HG03575 (cell line): ENCODE measurements at regions not wholly inside any gene's neighbourhood (a gene's known extent, or its start where the extent isn't known, plus 50 kb on each side); places are given as distances from the start of the nearest gene placed in this dataset.

ENCODE experiments used
- ATAC-seq: cut with Tn5 transposase; IDR thresholded peaks from one replicate; pipeline ENCODE4 v1.9.1; 2021; ENCODE audit not compliant: unreplicated experiment, insufficient number of reproducible peaks, low FRiP score; ENCODE audit errors: extremely low read depth

DNA sequence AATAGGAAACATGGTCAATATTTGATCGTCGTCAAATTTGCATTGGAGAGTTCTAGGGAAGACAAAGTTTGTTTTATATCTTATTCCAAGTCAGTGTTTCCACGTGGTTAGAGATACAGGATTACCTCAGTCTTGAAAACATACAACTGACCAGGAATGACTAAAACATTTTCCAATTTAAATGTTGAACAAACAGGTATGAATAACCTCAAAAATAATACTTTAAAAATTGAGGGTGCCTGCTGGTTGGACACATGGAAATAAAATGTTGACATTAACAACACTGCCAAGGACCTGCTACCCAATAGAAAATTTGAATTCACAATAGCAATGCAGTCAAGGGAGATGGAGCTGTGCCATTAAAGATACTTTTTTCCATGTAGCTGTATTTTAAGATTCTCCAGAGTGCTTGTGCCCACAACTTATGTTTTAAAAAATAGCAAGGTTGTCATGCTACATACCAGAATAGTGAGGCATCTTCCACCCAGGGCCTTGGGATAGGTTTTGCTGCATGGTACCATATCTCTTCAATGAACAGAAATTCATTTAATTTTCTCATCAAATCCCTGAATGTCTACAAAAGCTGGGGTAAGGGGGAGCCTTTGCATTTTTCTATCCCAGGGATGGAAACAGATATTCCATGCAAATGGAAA lies 260.8 kb downstream of the EFNB2 start:
- no peak for ATAC-seq

DNA sequence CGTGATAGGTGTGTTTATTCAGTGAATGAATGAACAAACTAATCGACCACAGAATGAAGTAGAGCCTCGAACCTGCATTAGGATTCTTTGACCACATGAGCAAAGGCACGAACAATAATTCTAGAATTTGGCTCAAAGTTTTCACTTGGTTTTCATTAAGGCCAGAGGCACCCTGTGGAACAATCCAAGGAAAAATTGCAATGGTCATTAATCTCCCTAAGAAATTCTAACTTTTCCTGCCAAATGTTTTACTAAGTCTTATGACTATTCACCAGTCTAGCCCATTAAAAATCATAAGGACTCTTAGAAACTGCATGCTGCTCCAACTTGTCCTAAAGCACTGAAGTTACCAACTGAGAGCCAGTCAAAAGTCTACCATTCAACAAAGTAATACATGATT lies 271.7 kb downstream of the EFNB2 start:
- ATAC-seq: no peak

DNA sequence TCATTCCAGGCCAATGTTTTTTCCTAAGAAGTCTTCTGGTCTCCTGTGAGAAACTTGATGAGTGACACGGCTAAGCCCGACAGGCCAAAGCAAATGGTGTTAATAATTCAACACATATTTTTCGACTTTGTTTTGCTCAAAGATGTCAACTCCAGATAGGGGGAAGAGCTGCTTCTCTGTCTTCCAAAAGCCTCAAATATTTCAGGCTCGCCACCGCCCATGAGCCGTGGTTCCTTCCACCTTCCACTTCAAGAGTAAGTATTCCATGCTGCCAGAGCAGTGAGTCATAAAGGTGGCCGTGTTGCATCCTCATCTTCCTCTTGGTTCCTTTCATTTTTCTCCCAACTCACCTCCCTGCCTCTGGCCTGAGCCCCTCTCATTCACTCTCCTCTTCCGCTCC lies 272.6 kb downstream of the EFNB2 start:
- ATAC-seq: no peak

DNA sequence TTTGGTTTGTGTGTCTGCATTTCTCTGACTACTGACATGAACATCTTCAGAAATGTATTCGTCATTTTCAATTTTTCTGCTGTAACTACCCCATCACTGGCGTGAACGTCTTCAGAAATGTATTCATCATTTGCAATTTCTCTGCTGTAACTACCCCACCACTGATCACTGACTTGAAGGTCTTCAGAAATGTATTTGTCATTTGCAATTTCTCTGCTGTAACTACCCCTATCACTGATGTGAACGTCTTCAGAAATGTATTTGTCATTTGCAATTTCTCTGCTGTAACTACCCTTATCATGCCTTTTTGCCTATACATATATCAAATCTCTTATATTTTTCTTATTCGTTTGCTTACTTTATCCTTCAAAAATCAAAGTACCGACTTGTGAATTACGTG lies 274.0 kb downstream of the EFNB2 start:
- no peak for ATAC-seq

DNA sequence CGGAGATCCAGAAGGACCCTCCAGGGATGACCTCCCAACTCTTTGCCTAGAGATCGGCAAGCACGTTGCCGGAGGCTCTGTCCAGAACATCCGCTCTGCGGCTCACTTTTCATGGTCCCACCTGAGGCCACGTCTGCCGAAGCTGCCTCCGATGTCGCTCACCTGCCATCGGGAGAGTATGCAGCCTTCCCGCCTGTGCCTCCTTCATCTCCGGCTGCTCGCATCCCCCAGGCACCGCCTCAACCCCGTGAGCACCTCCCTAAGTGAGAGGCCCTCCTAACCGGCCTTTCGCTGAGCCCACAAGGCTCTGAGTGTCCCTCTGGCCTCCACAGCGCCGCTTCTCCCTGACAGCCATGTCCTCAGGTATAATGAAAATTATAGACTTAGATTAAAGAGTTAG lies 275.1 kb downstream of the EFNB2 start:
- ATAC-seq: no peak

DNA sequence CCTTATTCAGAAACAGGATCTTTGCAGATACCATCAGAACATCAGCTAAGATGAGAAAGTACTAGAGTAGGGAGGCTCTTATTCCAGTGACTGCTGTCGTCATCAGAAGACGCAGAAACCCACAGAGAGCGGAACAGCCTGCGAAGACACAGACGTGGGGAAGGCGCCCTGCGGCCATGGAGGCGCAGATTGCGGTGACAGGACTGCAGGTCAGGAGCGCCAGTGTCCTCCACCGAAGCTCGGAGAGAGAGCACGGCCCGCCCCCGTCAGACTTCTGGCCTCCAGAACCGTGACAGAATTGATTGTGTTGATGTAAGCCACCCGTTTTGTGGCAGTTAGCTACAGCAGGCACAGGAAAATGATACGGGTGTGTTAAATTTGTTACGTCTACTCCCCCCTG lies 275.5 kb downstream of the EFNB2 start:
- no peak for ATAC-seq

DNA sequence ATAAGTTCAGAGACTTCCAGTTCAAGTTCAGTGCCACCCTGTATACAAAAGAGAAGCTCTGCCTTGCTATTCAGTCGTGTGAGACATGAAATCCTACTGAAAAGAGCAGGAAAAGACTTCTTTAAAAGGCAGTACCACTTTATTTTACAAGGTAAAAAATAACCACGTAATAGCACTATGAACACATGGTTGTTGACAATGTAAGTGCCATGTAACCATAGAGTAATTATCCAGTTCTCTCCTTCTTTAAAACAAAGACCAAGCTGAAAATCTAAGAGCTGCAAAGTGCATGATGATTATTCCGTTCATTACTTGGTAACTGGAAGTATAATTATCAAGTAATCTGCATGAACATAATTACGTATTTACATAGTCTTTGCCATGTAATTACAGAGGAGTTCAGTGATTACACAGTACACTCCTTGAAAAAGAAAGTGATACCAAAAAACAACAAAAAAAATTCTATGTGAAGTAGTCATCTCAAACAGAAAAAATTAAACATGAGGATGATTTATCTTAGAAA lies 288.7 kb downstream of the EFNB2 start:
- no peak for ATAC-seq

DNA sequence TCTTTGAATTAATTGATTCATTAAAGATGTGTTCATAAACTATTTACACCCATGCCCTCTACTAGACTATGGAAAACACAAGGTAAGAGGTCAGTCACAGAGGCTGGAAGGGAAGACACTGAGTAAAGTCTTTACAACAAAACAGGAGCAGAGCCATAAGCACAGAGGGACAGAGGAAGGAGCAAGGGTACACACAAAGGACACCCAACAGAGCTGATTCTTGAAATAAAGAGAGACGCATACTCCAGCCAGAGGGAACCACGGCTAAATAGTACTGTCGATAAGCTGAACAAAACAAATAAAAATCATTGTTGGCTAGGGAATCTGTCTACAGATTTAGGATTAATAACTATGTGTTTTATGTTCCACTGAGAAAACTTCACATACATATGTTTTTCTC lies 289.2 kb downstream of the EFNB2 start:
- no peak for ATAC-seq

DNA sequence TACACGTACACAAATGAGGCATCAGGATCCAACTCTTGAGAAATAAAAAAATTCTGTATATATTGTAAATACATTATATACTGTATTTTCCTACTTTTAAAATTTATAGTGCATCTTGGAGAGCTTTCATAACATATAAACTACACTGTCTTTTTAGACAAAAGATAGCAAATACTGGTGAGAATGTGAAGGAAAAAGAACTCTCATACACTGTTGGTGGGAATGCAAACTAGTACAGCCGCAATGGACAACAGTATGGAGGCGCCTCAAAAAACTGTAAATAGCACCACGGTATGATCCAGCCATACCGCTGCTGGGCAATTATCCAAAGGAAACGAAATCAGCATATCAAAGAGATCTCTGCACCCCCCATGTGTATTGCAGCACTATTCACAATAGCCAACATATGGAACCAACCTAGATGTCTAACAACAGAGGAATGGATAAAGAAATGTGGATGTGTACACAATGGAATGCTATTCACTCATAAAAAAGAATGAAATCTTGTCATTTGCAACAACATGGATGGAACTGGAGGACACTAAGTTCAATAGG lies 292.4 kb downstream of the EFNB2 start:
- no peak for ATAC-seq

DNA sequence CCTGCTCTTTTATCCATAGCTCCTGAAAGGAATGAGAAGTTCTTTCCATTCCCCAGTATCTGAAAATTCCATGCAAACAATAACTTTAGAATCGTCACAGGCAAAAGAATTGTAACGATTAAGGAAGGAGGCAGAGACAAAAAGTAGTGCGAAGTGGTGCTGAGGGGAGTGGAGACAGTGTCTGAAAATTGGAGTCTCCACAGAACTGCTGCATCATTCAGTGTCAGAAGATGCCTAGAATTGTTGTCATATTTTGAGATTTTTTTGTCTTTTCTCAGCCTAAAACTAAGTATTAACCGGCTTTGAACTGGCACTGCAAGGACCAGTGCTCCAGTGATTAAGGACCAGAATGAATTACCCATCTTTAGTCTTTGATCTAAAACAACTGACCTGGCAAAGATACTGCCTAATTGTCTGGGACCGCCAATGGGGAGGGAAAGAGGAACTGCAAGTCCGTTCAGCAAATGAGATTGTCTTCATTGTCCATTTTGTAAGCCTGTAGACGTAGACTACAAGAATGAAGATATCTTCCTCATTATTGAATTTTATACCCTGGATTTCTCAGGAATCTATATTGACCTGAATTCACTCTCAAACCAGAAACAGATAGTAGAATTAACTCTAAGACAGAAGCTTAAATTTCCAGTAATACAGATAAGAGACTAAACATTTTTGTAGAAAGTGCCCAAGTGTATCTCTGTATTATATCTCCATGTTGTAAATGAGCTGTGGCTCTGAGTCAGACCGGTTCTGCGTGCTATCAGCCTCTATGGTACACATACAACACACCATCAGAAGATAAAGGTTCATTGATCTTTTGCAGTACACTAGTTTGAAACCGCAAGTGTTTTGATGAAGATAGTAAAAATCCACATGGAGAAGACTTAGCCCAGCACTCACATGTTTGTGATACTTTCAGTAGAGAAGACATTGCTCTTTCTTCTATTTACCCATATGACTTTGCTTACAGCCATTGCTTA lies 293.2 kb downstream of the EFNB2 start:
- ATAC-seq: no peak

DNA sequence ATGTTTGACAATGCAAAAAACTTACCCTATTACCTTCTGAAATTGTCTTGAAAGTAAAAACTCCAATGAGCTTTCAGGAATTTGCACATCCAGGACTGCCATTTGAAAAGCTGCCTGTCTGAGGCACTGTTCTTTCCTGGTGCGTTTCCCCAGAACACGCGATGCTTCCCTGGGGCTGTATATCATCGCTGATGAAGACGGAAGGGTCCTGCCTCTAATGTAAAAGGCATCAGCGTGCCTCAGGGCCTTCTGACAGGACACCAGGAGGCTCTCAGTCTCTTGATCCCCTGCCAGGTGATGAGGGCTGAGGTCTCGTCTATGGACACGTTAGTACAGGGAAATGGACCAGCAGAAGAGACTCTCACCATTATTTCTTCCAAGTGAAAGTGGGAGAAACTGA lies 296.8 kb downstream of the EFNB2 start:
- ATAC-seq: no peak

DNA sequence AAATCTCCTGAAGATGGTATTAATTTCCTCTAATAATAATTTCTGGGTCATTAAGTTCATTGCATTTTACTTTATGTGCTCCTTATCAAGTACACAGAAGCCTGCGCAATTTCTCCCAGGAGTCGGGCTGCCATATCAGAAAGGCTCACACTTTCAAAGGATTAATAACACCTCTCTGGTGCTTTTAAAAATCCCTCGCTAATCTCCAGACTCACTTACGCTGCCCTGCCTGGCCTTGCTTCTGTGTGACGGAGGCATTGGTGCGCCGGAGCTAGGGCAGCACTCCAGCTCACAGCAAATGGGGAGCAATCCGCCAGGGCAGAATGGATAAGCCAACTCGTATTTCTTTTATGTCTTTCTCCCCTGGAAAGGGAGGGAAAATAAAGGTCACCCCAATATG lies 300.8 kb downstream of the EFNB2 start:
- ATAC-seq: no peak

DNA sequence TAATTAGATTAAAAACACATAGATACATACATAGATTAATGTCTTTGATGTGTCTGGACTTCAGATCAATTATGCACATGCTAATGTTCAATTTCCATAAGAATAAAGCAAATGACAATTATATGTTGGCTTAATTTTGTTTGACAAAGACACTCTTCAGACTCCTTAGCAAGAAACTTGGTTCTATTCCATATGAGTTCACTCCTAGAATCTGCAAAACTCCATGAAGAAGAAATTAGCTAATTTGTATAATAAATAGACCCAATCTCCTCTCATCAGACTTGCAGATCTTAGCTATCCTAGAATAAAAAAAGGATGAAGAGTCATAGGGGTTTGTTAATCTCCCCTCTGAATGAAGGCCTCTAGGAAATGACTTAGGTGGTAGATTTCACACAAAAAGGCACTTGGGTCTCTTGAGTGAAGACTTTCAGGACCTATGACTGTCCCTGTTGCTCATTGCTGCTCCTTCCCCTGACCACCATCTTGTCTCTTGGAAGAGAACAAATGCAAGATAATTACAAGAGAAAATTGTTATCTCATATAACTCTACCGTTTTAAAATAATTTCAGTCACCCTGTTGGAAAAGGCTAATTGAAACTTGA lies 302.2 kb downstream of the EFNB2 start:
- no peak for ATAC-seq

DNA sequence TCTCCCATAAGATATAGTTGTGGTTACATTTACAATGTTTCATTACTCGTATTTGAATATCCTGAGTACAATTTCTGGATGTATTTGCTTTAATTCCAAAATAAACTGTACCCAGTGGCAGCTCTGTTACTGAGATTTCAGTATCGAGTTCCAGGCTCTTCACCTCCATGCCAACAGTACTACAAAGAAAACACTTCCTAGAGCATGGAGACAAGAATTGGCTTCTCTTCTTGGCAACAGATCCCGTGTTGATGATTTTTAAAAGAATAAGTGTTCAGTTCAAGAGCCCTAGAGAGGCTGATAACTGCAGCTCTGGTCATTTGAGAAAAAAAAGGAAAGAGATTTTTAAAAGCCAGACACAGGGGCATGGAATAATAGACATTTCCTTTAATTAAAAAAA lies 302.8 kb downstream of the EFNB2 start:
- ATAC-seq: no peak

DNA sequence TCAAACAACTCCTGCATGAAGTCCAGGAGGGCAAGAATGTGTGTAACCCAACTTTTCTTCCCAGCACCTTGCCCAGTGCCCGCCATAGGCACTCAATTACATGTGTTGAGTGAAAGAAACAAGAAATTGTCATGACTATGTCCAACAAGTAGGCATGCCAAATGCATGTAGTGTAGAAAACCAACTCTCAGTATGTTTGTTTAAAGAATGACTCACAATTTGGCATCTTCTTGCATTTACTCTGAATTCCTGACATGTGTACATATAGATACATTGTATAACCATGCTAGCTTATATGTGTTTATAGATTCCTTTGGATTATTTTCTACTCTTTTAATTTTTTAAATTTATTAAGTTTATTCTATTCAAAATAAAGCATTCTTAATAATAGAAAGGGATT lies 305.0 kb downstream of the EFNB2 start:
- no peak for ATAC-seq

DNA sequence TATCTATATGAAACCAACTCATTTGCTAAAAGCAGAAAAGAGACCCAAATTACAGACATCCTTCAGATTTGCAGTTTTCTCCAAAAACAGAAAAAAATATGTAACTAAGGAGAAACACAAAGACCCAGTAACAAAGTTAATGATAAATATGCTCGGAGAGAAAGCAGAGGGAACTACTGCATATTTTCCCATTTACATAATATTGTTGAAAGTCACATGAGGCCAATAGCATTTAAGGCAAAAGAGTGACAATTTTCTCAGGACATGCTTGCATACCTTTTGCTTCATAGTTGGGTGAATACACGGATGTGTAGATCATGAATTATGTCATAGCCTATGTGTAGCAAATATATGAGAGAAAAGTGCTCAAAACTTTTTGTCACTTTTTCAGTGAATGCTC lies 310.3 kb downstream of the EFNB2 start:
- no peak for ATAC-seq

DNA sequence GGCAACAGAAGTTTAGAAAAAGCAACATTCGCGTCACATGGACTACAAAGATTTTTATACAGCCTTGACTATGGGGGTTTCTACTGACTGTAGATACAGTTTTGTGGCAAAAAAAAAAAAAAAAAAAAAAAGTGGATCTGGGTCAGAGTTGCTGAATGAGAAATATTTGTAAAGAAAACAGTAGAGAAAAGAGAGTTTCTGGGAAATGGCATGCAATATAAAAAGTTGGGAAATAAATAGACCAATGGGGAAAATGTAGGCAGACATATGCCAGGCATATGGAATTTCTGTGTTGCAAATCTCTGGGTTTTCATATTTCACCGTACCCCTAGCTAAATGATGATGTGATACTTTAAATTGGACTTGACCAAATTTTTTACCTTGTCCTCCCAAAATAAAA lies 315.3 kb downstream of the EFNB2 start:
- no peak for ATAC-seq

DNA sequence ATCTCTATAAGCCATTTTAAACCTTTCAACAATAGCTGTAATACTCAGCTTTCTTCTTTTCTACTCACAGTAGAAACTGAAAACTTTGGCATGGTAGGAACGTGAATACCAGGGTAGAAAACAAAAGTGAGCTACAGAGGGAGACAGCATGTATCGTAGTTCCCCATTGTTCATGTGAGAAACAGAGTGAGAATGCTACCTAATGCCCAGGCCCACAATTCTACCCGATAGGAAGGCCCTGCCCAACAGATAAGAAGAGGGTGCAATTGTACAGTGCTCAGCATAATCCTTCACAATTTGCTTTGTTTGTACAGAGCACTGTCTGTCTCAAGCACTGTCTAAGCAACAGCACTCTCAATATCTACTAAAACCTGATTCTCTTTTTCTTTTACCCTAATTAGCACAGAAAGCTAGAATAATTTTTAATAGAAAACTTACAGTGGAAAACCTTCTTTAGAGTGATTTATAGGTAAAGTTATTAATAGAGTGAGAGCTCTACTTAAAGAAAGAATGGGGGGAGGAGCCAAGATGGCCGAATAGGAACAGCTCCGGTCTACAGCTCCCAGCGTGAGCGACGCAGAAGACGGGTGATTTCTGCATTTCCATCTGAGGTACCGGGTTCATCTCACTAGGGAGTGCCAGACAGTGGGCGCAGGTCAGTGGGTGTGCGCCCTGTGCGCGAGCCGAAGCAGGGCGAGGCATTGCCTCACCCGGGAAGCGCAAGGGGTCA lies 322.3 kb downstream of the EFNB2 start:
- ATAC-seq: no peak

DNA sequence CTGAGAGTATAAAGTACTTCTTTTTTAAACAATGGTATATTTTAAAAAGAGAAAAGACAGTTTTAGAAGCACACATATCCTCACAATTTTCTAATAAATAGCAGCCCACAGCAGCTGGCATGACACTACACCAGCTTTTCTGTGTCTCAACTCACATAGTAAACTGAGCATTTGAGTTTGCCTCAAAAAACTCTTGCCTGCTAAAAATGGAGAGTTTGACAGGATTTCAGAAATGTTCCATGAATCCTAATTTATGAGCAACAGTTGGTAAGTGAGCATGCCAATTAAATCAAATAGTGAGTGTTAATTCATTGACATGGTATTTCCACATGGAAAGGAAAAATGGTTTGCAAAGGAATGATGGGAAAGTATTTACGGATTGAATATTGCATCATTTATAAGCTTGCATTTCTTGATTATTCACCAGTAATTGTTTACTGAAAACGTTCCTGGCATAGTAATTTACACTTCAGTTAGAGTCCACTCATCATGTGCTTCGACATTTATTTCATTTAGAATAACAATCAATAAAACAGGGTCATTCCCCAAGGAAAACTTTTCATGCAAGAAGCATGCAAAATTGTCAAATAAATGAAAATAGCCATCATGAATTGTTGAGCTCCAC lies 323.0 kb downstream of the EFNB2 start:
- no peak for ATAC-seq
